Activated naive CD8-positive, alpha-beta T cell treated with anti-CD3 and anti-CD28 coated beads, Interleukin-2, amount 10 ng/mL, durations not matched to agents 7 days and 5 days (primary cell): ENCODE measurements at regions not wholly inside any gene's neighbourhood (a gene's known extent, or its start where the extent isn't known, plus 50 kb on each side); places are given as distances from the start of the nearest gene placed in this dataset.
"Not testable (repeated sequence)": the region's sequence is repeated elsewhere in the genome, so short reads cannot be mapped to it uniquely, and the experiment has no call there.

Source experiments
- ATAC-seq: fragments of 150-1000 bp; cut with Tn5 transposase; one replicate; pipeline ENCODE4 v1.10.0; 2021; ENCODE audit warnings: low read depth, moderate library complexity
- POLR2A ChIA-PET: fragments of 350-600 bp; sonication (Branson Sonifier 250); formaldehyde crosslinking; loops from one replicate; lab custom pipeline; 2021; ENCODE audit warnings: antibody characterized with exemption; lab: Charles Lee
- DNase-seq: peaks from one replicate; pipeline ENCODE4 v3.0.0; 2021
- H3K27ac Mint-ChIP-seq: one replicate; pipeline ENCODE4 v1.8.0; 2022; ENCODE audit warnings: mild to moderate bottlenecking, mixed read lengths
- H3K27me3 Mint-ChIP-seq: one replicate; pipeline ENCODE4 v1.8.0; 2022; ENCODE audit warnings: mild to moderate bottlenecking, moderate library complexity, mixed read lengths
- H3K36me3 Mint-ChIP-seq: one replicate; pipeline ENCODE4 v1.8.0; 2021; ENCODE audit warnings: mild to moderate bottlenecking, mixed read lengths
- H3K4me1 Mint-ChIP-seq: one replicate; pipeline ENCODE4 v1.8.0; 2021; ENCODE audit warnings: mixed read lengths
- H3K4me3 Mint-ChIP-seq: one replicate; pipeline ENCODE4 v1.8.0; 2022; ENCODE audit warnings: mild to moderate bottlenecking, moderate library complexity, mixed read lengths
- H3K9me3 Mint-ChIP-seq: one replicate; pipeline ENCODE4 v1.8.0; 2021; ENCODE audit warnings: mixed read lengths

DNA sequence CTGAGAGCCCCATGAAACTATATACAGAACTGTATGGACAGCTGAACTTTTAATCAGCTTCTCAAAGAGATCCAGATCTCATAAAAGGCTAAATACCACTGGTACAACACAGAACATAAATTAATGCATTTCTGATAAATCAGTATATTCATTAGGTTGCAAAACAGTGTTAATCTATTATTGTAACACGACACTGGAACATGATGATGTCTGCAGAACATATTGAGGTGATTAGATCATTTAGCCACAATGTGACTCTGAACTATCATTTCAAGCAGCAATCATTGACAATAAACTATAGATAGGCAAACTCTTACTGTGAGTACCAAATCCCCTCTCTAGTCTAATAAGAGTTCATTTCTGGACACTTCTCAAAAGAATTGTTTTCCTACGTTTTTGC, 50.3 kb downstream of the GASK1B start:
- POLR2A ChIA-PET: no interaction called here
- Mint-ChIP-seq H3K27ac (no peak overlapping the region), H3K36me3 (no peaks in the 10 kb centered on the region), H3K27me3 (no peaks in the 10 kb centered on the region), H3K4me3 (no peak overlapping the region), H3K9me3 (no peaks in the 10 kb centered on the region), H3K4me1 (no peaks in the 10 kb centered on the region)
- DNase-seq (no peak), ATAC-seq (no peak)

DNA sequence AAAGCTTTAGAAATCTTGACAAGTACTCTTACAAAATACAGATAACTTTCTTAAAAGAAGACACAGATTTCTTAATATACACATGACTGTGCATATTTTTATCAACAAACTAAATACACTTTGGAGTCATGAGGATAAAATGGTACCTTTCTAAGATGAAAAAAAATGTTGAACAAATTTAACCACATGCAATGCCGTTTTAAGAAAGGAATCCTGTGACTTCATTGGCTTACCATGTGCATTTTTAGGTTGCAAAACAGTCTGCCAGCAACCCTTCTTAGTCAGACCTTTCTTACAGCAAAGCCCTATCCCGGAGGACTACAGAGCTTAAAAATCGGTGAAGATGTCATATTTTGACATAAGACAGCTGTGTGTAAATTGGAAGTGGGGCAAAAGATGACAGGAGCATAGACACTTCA, 51.7 kb downstream of the GASK1B start:
- Mint-ChIP-seq H3K27ac (no peak overlapping the region), H3K9me3 (no peaks in the 10 kb centered on the region), H3K36me3 (no peaks in the 10 kb centered on the region), H3K27me3 (no peaks in the 10 kb centered on the region), H3K4me1 (no peaks in the 10 kb centered on the region), H3K4me3 (no peak overlapping the region)
- ATAC-seq (no peak), DNase-seq (no peak)
- POLR2A ChIA-PET: no interaction called here

DNA sequence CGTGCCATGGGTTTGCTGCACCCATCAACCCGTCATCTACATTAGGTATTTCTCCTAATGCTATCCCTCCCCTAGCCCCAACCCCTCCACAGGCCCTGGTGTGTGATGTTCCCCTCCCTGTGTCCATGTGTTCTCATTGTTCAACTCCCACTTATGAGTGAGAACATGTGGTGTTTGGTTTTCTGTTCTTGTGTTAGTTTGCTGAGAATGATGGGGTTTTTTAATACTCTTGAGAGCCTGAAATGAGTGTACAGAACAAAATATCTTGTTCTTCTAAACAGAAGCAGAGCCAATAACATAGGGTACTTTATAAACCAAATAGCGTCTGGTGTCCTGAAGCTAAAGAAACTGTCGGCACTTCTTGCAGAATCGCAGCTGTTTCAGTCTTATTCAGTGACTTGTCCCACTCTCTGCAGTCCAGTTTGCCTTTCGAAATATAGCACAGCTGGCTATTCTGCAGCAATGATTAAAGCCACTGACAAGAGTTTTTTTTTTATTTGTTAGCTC, 52.1 kb downstream of the GASK1B start:
- H3K4me3 Mint-ChIP-seq, ATAC-seq, H3K27me3 Mint-ChIP-seq, H3K36me3 Mint-ChIP-seq, H3K27ac Mint-ChIP-seq, H3K9me3 Mint-ChIP-seq, DNase-seq, POLR2A ChIA-PET, H3K4me1 Mint-ChIP-seq: not testable (repeated sequence)

- ATAC-seq: no peak
- Mint-ChIP-seq H3K9me3 (no peaks in the 10 kb centered on the region), H3K27ac (no peak overlapping the region), H3K36me3 (no peaks in the 10 kb centered on the region), H3K27me3 (no peaks in the 10 kb centered on the region), H3K4me1 (no peaks in the 10 kb centered on the region), H3K4me3 (no peak overlapping the region)
- DNase-seq: no peak
- POLR2A ChIA-PET: no interaction called here
Observed at GRCh38 chr4:158112611-158113010, 60.2 kb downstream of the GASK1B start.

- Mint-ChIP-seq H3K4me1 (no peaks in the 10 kb centered on the region), H3K9me3 (no peaks in the 10 kb centered on the region), H3K4me3 (no peak overlapping the region), H3K27ac (no peak overlapping the region), H3K27me3 (no peaks in the 10 kb centered on the region), H3K36me3 (no peaks in the 10 kb centered on the region)
- POLR2A ChIA-PET: no interaction called here
- no peak for DNase-seq
- ATAC-seq: no peak
Observed at GRCh38 chr4:158111241-158111640, 61.6 kb downstream of the GASK1B start.

GRCh38 chr4:158102904-158103303, 69.9 kb downstream of the GASK1B start:
- ATAC-seq: no peak
- POLR2A ChIA-PET: no interaction called here
- H3K27ac Mint-ChIP-seq: no peak overlapping the region
- no peak overlapping the region for H3K4me3 Mint-ChIP-seq
- H3K4me1 Mint-ChIP-seq: no peaks in the 10 kb centered on the region
- no peaks in the 10 kb centered on the region for H3K9me3 Mint-ChIP-seq
- no peak for DNase-seq
- H3K36me3 Mint-ChIP-seq: no peaks in the 10 kb centered on the region
- H3K27me3 Mint-ChIP-seq: no peaks in the 10 kb centered on the region

DNA sequence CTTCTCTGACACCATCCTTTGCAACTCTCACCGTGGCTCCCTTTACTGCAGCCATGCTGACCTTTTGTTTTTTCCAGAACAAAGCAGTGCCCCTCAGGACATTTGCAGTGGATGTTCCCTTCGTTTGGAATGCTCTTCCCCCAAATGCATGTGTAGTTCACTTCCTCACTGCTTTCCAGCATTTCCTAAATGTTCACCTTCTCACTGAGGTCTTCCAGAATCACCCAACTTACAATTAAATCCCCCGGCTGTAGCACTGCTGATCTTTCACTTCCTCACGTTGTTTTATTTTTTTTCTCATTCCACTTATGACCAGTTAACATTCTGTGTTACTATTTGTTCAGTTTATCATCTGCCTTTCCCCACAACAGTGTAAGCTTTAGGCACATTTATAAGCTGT, 73.1 kb downstream of the GASK1B start:
- no peak for ATAC-seq
- no peak for DNase-seq
- Mint-ChIP-seq H3K27me3 (no peaks in the 10 kb centered on the region), H3K27ac (no peak overlapping the region), H3K36me3 (no peaks in the 10 kb centered on the region), H3K9me3 (no peaks in the 10 kb centered on the region), H3K4me1 (no peaks in the 10 kb centered on the region), H3K4me3 (no peak overlapping the region)
- POLR2A ChIA-PET: no interaction called here

DNA sequence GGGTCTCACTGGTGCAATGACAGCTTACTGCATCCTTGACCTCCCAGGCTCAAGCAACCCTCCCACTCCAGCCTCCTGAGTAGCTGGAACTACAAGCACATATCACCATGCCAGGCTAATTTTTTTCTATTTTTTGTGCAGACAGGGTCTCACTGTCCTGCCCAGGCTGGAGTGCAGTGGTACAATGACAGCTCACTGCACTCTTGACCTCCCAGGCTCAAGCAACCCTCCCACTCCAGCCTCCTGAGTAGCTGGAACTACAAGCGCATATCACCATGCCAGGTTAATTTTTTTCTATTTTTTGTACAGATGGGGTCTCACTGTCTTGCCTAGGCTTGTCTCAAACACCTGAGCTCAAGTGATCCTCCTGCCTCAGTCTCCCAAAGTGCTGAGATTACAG, 74.0 kb downstream of the GASK1B start:
- Mint-ChIP-seq H3K27me3 (no peaks in the 10 kb centered on the region), H3K4me1 (no peaks in the 10 kb centered on the region), H3K27ac (no peak overlapping the region), H3K9me3 (no peaks in the 10 kb centered on the region), H3K36me3 (no peaks in the 10 kb centered on the region), H3K4me3 (no peak overlapping the region)
- DNase-seq: no peak
- POLR2A ChIA-PET: no interaction called here
- ATAC-seq: no peak

- POLR2A ChIA-PET: no interaction called here
- no peak for ATAC-seq
- no peak for DNase-seq
- Mint-ChIP-seq H3K36me3 (no peaks in the 10 kb centered on the region), H3K27ac (no peak overlapping the region), H3K9me3 (no peaks in the 10 kb centered on the region), H3K4me3 (no peak overlapping the region), H3K27me3 (no peaks in the 10 kb centered on the region), H3K4me1 (no peaks in the 10 kb centered on the region)
Observed at GRCh38 chr4:158094413-158095134, 78.3 kb downstream of the GASK1B start.

- no peak for ATAC-seq
- no peaks in the 10 kb centered on the region for H3K27me3 Mint-ChIP-seq
- H3K36me3 Mint-ChIP-seq: no peaks in the 10 kb centered on the region
- no peak overlapping the region for H3K4me3 Mint-ChIP-seq
- H3K4me1 Mint-ChIP-seq: no peaks in the 10 kb centered on the region
- H3K9me3 Mint-ChIP-seq: no peaks in the 10 kb centered on the region
- POLR2A ChIA-PET: no interaction called here
- no peak for DNase-seq
- H3K27ac Mint-ChIP-seq: no peak overlapping the region
Observed at GRCh38 chr4:158090323-158090722, 82.5 kb downstream of the GASK1B start.

DNA sequence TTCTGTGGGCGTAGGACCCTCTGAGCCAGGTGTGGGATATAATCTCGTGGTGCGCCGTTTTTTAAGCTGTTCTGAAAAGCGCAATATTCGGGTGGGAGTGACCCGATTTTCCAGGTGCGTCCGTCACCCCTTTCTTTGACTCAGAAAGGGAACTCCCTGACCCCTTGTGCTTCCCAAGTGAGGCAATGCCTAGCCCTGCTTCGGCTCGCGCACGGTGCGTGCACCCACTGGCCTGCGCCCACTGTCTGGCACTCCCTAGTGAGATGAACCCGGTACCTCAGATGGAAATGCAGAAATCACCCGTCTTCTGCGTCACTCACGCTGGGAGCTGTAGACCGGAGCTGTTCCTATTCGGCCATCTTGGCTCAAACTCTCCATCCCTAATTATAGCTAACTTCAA, 82.9 kb downstream of the GASK1B start:
- H3K9me3 Mint-ChIP-seq, POLR2A ChIA-PET, H3K4me1 Mint-ChIP-seq, ATAC-seq, H3K4me3 Mint-ChIP-seq, H3K36me3 Mint-ChIP-seq, DNase-seq, H3K27me3 Mint-ChIP-seq, H3K27ac Mint-ChIP-seq: not testable (repeated sequence)

- no peak for ATAC-seq
- H3K9me3 Mint-ChIP-seq: no peaks in the 10 kb centered on the region
- no peaks in the 10 kb centered on the region for H3K36me3 Mint-ChIP-seq
- DNase-seq: no peak
- no peaks in the 10 kb centered on the region for H3K4me1 Mint-ChIP-seq
- no peaks in the 10 kb centered on the region for H3K27me3 Mint-ChIP-seq
- POLR2A ChIA-PET: no interaction called here
- H3K27ac Mint-ChIP-seq: no peak overlapping the region
- H3K4me3 Mint-ChIP-seq: no peak overlapping the region
Observed at GRCh38 chr4:158080354-158080753, 92.5 kb downstream of the GASK1B start.

DNA sequence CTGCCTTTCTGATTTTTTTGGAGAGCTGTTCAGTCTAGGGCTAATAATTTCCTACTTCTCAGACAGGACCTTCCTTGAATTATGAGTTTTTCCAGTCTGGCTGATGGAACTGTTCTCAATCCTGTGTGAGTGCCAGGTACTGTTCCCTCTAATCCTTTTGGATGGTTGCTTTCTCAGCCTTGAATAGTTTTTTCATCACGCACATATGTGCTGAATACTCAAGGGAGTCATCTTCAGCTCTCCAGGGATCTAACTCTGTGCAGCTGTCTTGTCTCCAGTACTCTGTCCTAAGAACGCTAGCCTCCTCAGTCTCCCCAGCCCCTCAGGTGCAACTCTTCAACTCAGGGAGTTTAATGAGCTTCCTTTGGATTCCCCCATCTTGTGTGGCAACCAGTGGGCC, 93.2 kb downstream of the GASK1B start:
- DNase-seq: no peak
- H3K4me3 Mint-ChIP-seq: no peak overlapping the region
- no peaks in the 10 kb centered on the region for H3K36me3 Mint-ChIP-seq
- H3K4me1 Mint-ChIP-seq: no peaks in the 10 kb centered on the region
- POLR2A ChIA-PET: no interaction called here
- no peaks in the 10 kb centered on the region for H3K9me3 Mint-ChIP-seq
- no peak for ATAC-seq
- H3K27me3 Mint-ChIP-seq: no peaks in the 10 kb centered on the region
- no peak overlapping the region for H3K27ac Mint-ChIP-seq

DNA sequence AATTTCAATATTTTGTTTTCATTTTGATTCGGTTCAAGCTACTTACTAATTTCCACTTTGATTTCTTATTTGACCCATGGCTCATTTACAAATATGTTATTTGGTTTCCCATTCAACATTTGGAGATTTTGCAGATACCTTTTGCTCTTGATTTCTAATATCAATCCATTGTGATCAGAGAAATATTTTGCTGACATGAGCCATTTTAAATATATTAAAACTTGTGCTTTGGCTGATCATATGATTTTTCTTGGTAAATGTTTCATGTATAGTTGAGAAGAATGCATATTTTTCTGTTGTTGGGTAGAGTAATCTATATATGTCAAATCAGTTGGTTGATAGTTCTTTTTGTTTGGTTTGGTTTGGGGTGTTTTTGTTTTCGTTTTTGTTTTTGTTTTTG, 95.0 kb downstream of the GASK1B start:
- H3K27me3 Mint-ChIP-seq: no peaks in the 10 kb centered on the region
- H3K27ac Mint-ChIP-seq: no peak overlapping the region
- H3K4me3 Mint-ChIP-seq: no peak overlapping the region
- no peak for DNase-seq
- no peaks in the 10 kb centered on the region for H3K36me3 Mint-ChIP-seq
- H3K9me3 Mint-ChIP-seq: no peaks in the 10 kb centered on the region
- ATAC-seq: no peak
- H3K4me1 Mint-ChIP-seq: no peaks in the 10 kb centered on the region
- POLR2A ChIA-PET: no interaction called here
